C4-2B (cell line): ENCODE measurements at regions not wholly inside any gene's neighbourhood (a gene's known extent, or its start where the extent isn't known, plus 50 kb on each side); places are given as distances from the start of the nearest gene placed in this dataset.

Experiments
- H3K27ac ChIP-seq: fragments of 450-650 bp; 2 replicates; pipeline ENCODE4 v1.5.1; 2017
- ZFX ChIP-seq: fragments of 450-650 bp; IDR thresholded peaks from 2 replicates; pipeline ENCODE4 v1.6.1; 2017
- TF ChIP-seq, protein P1 (sequence below): fragments of 450-650 bp; conservative IDR thresholded peaks from 2 replicates; pipeline ENCODE4 v1.5.1; 2017; ENCODE audit warnings: mild to moderate bottlenecking

GRCh38 chr18:66722671-66723070 is 118.8 kb upstream of the CDH19 start:
- TF ChIP-seq, protein P1, sequence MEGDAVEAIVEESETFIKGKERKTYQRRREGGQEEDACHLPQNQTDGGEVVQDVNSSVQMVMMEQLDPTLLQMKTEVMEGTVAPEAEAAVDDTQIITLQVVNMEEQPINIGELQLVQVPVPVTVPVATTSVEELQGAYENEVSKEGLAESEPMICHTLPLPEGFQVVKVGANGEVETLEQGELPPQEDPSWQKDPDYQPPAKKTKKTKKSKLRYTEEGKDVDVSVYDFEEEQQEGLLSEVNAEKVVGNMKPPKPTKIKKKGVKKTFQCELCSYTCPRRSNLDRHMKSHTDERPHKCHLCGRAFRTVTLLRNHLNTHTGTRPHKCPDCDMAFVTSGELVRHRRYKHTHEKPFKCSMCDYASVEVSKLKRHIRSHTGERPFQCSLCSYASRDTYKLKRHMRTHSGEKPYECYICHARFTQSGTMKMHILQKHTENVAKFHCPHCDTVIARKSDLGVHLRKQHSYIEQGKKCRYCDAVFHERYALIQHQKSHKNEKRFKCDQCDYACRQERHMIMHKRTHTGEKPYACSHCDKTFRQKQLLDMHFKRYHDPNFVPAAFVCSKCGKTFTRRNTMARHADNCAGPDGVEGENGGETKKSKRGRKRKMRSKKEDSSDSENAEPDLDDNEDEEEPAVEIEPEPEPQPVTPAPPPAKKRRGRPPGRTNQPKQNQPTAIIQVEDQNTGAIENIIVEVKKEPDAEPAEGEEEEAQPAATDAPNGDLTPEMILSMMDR: no peak
- TF ChIP-seq ZFX: no peak
- H3K27ac ChIP-seq: no peak overlapping the region

GRCh38 chr18:66708646-66709045 is 104.8 kb upstream of the CDH19 start:
- TF ChIP-seq ZFX: no peak
- no peak overlapping the region for H3K27ac ChIP-seq

GRCh38 chr18:66707473-66707872 is 103.6 kb upstream of the CDH19 start:
- TF ChIP-seq ZFX: no peak
- TF ChIP-seq, protein P1: no peak
- no peak overlapping the region for H3K27ac ChIP-seq

DNA sequence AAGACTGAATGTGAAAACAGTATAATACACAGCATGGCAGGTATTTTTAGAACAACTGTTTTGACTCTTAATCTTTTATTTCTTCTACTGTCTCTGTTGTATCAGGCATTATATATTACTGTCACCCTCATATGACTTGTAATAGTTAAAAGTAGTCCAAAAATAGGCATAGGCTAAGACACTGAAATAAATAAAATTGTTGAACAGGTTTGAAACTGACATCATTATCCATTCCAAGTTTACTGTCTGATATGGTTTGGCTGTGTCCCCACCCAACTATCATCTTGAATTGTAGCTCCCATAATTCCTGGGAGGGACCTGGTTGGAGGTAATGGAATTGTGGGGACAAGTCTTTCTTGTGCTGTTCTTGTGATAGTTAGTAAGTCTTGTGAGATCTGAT is 91.4 kb upstream of the CDH19 start:
- no peak overlapping the region for H3K27ac ChIP-seq
- TF ChIP-seq ZFX: no peak
- TF ChIP-seq, protein P1: no peak

DNA sequence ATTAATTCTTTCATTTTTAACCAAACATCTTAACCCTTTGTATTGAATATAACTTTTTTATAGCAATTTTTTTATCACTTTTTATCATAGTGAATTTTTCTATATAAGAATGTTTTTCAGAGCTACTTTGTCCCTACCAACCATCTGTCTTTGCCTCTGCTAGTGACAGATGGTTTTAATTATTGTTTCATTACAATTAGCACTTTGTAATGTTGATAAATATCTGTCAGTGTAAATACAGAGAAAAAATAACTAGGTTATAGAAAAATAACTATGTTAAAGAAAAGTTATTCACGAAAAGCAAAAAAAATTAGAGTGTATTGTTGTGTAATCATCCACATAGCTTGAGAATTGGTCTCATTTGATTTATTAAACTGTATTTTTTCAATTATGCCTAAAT is 91.0 kb upstream of the CDH19 start:
- TF ChIP-seq, protein P1: no peak
- no peak for TF ChIP-seq ZFX
- H3K27ac ChIP-seq: no peak overlapping the region

DNA sequence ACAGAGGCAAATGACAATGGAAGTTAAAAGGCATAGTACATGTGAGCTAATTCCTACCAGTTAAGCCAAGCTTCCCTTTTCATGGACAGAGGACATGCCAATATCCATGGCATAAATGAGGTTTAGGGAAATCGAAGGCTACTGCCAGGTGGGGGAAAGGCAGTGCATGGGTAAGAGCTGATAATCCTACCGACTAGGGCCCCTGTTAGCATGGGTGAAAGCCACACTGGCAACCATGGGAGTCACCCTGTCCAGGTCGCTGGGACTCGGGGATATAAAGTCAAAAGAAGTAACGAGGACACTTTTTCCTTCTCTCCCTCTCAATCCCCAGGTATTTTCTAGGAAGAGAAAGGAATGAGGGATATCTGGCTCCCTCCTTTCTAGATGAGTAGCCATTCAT is 83.7 kb upstream of the CDH19 start:
- H3K27ac ChIP-seq: no peak overlapping the region
- TF ChIP-seq, protein P1: no peak
- TF ChIP-seq ZFX: no peak

GRCh38 chr18:66682855-66683322 is 79.0 kb upstream of the CDH19 start:
- TF ChIP-seq, protein P1: no peak
- no peak for TF ChIP-seq ZFX
- no peak overlapping the region for H3K27ac ChIP-seq

DNA sequence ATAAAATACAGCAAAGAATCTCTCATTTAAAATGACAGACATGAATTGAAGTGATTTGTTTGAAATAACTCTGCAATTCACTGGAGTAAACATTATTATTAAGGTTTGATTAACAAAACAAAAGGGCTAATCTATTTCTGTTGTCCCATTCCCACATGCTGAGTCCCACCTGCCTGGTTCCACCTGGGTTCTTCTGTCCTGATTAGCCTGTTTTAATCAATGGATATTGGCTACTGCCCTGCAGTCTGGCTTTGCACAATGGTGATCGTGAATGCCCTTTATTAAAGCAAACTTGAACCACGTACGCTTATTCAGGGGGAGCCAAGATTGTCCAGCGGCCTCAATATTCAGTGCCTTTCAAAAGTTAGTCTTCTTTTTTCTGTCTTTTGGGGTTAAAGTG is 72.8 kb upstream of the CDH19 start:
- H3K27ac ChIP-seq: no peak overlapping the region
- no peak for TF ChIP-seq ZFX
- TF ChIP-seq, protein P1: no peak
